ENCODE measurements at regions not wholly inside any gene's neighbourhood (a gene's known extent, or its start where the extent isn't known, plus 50 kb on each side); places are given as distances from the start of the nearest gene placed in this dataset.

DNA sequence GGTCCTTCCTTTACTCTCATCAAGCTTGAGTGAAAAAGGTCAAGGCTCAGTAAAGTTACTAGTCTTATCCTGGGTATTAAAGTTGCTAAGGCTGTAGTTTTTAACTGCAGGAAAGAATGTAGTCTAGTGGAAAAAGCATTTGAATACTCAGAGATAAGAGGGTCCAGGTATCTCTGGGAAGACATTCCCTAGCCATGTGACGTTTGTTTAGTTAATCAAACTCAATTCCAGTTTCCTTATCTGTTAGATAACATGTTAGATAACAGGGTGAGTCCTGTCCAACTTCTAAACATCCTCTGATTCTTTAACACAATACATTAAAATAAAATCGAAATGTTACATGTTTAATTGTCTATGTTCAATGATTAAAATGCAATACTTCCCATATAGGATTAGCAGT is 720.7 kb upstream of the LMO3 start:
- no peak for DNase-seq
- no peaks in the 10 kb centered on the region for H3K27me3 Mint-ChIP-seq (ENCODE audit: unreplicated experiment)
- no peaks in the 10 kb centered on the region for H3K36me3 Mint-ChIP-seq (ENCODE audit: insufficient read depth, unreplicated experiment)
- no peak overlapping the region for H3K4me3 Mint-ChIP-seq (ENCODE audit: low read depth, unreplicated experiment)
- H3K9me3 Mint-ChIP-seq (ENCODE audit: low read depth, unreplicated experiment), result no peaks in the 10 kb centered on the region
- no peak overlapping the region for H3K27ac Mint-ChIP-seq (ENCODE audit: unreplicated experiment)
- no TSS peak for BruUV-seq (replicated peaks)
- intact Hi-C loops (cut with micrococcal nuclease; ENCODE audit: unreplicated experiment), result no loop called here
- H3K4me1 Mint-ChIP-seq (ENCODE audit: low read depth, unreplicated experiment), result peaks cover 7% of the 10 kb centered on the region
- TF ChIP-seq, protein P1, sequence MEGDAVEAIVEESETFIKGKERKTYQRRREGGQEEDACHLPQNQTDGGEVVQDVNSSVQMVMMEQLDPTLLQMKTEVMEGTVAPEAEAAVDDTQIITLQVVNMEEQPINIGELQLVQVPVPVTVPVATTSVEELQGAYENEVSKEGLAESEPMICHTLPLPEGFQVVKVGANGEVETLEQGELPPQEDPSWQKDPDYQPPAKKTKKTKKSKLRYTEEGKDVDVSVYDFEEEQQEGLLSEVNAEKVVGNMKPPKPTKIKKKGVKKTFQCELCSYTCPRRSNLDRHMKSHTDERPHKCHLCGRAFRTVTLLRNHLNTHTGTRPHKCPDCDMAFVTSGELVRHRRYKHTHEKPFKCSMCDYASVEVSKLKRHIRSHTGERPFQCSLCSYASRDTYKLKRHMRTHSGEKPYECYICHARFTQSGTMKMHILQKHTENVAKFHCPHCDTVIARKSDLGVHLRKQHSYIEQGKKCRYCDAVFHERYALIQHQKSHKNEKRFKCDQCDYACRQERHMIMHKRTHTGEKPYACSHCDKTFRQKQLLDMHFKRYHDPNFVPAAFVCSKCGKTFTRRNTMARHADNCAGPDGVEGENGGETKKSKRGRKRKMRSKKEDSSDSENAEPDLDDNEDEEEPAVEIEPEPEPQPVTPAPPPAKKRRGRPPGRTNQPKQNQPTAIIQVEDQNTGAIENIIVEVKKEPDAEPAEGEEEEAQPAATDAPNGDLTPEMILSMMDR (IDR thresholded peaks at IDR 0.05; ENCODE audit: unreplicated experiment), result no peak
- CTCF ChIA-PET, result no interaction called here

DNA sequence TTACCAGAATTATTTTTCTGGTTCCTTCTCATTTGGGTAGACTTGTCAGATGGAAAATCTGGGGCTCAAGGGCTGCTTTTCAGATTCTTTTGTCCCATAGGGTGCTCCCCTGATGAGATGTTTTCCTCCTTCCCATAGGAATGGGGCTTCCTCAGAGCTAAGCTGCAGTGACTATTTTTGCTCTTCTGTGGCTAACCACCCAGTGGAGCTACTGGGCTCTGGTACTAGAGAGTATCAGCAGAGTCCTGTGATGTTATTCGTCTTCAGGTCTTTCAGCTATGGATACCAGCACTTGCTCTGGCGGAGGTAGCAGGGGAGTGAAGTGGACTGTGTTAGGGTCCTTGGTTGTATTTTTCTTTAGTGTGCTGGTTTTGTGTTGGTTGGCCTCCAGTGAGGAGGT is 716.1 kb upstream of the LMO3 start:
- Mint-ChIP-seq H3K9me3 (ENCODE audit: low read depth, unreplicated experiment) (peaks cover 6% of the 10 kb centered on the region), H3K27me3 (ENCODE audit: unreplicated experiment) (no peaks in the 10 kb centered on the region), H3K4me1 (ENCODE audit: low read depth, unreplicated experiment) (peaks cover 7% of the 10 kb centered on the region), H3K4me3 (ENCODE audit: low read depth, unreplicated experiment) (no peak overlapping the region), H3K36me3 (ENCODE audit: insufficient read depth, unreplicated experiment) (no peaks in the 10 kb centered on the region), H3K27ac (ENCODE audit: unreplicated experiment) (no peak overlapping the region)
- no peak for DNase-seq
- TF ChIP-seq, protein P1 (IDR thresholded peaks at IDR 0.05; ENCODE audit: unreplicated experiment), result no peak
- CTCF ChIA-PET, result interaction anchor here (1.2 kb wide), 1 partner anchor 294 kb away, joined by 3 read pairs; no protein-coding TSS in a partner anchor
- intact Hi-C loops (cut with micrococcal nuclease; ENCODE audit: unreplicated experiment), result no loop called here
- BruUV-seq (replicated peaks), result no TSS peak

DNA sequence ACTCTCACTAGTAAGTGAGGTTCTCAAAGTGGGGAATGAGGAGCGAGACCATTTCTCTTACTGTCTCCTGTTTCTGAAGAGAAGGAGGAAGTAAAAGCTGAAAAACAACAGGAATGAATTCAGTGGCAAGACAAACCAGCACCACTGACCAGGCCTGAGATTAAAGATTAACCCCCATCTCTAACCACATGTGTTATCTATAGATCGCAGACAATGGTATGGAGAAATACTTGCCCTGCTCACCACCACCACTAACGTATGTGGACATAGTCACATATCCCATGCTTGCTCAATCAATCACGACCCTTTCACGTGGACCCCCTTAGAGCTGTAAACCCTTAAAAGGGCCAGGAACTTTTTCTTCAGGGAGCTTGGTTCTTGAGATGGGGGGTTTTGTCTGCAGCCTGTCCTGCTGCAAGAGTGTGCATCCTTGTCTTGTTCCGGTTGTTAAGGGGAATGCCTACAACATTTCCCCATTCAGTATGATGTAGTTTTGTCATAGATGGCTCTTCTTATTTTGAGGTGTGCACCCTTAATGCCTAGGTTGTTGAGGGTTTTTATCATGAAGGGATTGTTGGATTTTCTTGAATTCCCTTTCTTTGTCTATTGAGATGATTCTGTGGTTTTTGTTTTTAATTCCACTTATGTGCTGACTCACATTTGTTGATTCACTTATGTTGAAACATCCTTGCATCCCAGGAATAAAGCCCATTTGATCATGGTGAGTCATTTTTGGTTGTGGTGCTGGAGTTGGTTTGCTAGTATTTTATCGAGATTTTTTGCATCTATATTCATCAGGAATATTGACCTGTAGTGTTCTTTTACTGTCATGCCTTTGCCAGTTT is 698.8 kb upstream of the LMO3 start:
- TF ChIP-seq, protein P1 (IDR thresholded peaks at IDR 0.05; ENCODE audit: unreplicated experiment), result no peak
- H3K4me1 Mint-ChIP-seq (ENCODE audit: low read depth, unreplicated experiment), result no peaks in the 10 kb centered on the region
- DNase-seq, result no peak
- BruUV-seq (replicated peaks), result no TSS peak
- H3K9me3 Mint-ChIP-seq (ENCODE audit: low read depth, unreplicated experiment), result peaks cover 7% of the 10 kb centered on the region
- no peaks in the 10 kb centered on the region for H3K36me3 Mint-ChIP-seq (ENCODE audit: insufficient read depth, unreplicated experiment)
- H3K4me3 Mint-ChIP-seq (ENCODE audit: low read depth, unreplicated experiment), result no peak overlapping the region
- H3K27me3 Mint-ChIP-seq (ENCODE audit: unreplicated experiment), result no peaks in the 10 kb centered on the region
- no peak overlapping the region for H3K27ac Mint-ChIP-seq (ENCODE audit: unreplicated experiment)
- intact Hi-C loops (cut with micrococcal nuclease; ENCODE audit: unreplicated experiment), result no loop called here
- CTCF ChIA-PET, result interaction anchor here (1.1 kb wide), 1 partner anchor 220 kb away, joined by 3 read pairs; no protein-coding TSS in a partner anchor

GRCh38 chr12:17302001-17302400 is 696.0 kb upstream of the LMO3 start:
- Mint-ChIP-seq H3K27me3 (ENCODE audit: unreplicated experiment) (no peaks in the 10 kb centered on the region), H3K4me3 (ENCODE audit: low read depth, unreplicated experiment) (no peak overlapping the region), H3K36me3 (ENCODE audit: insufficient read depth, unreplicated experiment) (no peaks in the 10 kb centered on the region), H3K4me1 (ENCODE audit: low read depth, unreplicated experiment) (peaks cover 9% of the 10 kb centered on the region), H3K27ac (ENCODE audit: unreplicated experiment) (no peak overlapping the region), H3K9me3 (ENCODE audit: low read depth, unreplicated experiment) (peaks cover 12% of the 10 kb centered on the region)
- no peak for DNase-seq
- TF ChIP-seq, protein P1 (IDR thresholded peaks at IDR 0.05; ENCODE audit: unreplicated experiment), result no peak
- no TSS peak for BruUV-seq (replicated peaks)
- intact Hi-C loops (cut with micrococcal nuclease; ENCODE audit: unreplicated experiment), result no loop called here
- CTCF ChIA-PET, result no interaction called here
